ENCODE measurements at regions not wholly inside any gene's neighbourhood (a gene's known extent, or its start where the extent isn't known, plus 50 kb on each side); places are given as distances from the start of the nearest gene placed in this dataset.

DNA sequence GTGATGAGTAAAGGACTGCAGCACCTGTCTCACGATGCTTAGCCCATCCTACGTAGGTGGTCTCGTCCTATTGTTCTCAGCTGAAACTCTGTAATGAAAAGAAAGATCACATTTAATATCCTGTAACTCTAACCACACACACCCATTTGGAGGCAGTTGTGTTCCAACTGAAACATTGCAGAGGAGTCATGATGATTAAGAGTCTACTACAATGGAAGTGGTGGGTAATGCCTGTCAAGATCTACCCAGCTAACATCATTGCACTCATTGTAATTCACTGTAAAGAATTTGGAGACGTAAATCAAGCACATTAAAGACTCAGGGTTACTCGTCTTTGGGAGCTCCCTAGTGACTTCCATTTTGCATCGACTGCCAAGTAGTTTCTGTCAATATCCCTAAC is 106.0 kb upstream of the PTPN3 start:
- DNase-seq (ENCODE audit: low spot score), result no peak
- Mint-ChIP-seq H3K9me3 (peaks cover 5% of the 10 kb centered on the region), H3K27ac (no peak overlapping the region), H3K4me1 (ENCODE audit: low read depth in 2 of 2) (no peaks in the 10 kb centered on the region), H3K27me3 (no peaks in the 10 kb centered on the region), H3K4me3 (no peak overlapping the region), H3K36me3 (no peaks in the 10 kb centered on the region)
- ATAC-seq, result no peak

DNA sequence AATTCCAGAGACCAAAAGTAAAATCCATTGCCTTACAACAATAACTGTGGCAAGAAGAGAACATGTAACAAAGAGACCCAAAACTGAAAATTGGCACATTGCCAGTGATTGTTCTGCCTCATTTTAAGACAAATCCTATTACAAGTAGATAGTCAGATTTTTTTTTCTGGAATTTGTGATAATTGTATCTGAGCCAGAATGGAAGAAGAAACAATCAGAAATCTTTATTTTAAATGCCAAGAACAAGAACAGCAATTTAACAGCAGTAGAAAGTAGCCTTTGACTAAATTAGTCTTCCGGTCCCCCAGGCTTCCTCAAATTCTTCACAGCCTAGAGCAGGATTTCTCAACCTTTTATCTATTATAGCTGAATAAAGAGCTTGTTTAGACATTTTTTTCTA is 106.7 kb upstream of the PTPN3 start:
- H3K27me3 Mint-ChIP-seq, result no peaks in the 10 kb centered on the region
- H3K36me3 Mint-ChIP-seq, result no peaks in the 10 kb centered on the region
- H3K4me1 Mint-ChIP-seq (ENCODE audit: low read depth in 2 of 2), result no peaks in the 10 kb centered on the region
- no peak overlapping the region for H3K27ac Mint-ChIP-seq
- no peak for DNase-seq (ENCODE audit: low spot score)
- H3K9me3 Mint-ChIP-seq, result peaks cover 5% of the 10 kb centered on the region
- no peak for ATAC-seq
- no peak overlapping the region for H3K4me3 Mint-ChIP-seq

DNA sequence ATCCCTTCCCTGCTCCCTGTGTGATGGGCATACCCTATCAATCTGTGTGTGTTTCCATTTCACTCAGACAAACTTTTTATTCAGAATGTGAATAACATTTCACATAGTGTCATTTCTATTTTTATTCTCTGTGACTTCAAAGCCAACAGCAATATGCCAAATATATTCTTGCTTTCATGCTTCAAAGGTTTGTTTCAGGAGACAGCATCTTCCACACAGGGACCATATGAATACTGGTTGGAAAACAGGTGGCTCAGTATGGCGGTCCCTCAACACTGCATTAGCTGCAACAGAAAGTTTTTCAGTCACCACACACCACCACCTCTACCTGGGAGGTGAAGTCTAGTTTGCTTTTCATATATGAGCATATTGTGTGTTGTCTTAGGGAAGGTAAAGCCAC is 111.0 kb upstream of the PTPN3 start:
- DNase-seq (ENCODE audit: low spot score) (no peak), ATAC-seq (no peak)
- Mint-ChIP-seq H3K4me3 (no peak overlapping the region), H3K27me3 (no peaks in the 10 kb centered on the region), H3K27ac (no peak overlapping the region), H3K36me3 (no peaks in the 10 kb centered on the region), H3K4me1 (ENCODE audit: low read depth in 2 of 2) (no peaks in the 10 kb centered on the region), H3K9me3 (peaks cover 9% of the 10 kb centered on the region)

DNA sequence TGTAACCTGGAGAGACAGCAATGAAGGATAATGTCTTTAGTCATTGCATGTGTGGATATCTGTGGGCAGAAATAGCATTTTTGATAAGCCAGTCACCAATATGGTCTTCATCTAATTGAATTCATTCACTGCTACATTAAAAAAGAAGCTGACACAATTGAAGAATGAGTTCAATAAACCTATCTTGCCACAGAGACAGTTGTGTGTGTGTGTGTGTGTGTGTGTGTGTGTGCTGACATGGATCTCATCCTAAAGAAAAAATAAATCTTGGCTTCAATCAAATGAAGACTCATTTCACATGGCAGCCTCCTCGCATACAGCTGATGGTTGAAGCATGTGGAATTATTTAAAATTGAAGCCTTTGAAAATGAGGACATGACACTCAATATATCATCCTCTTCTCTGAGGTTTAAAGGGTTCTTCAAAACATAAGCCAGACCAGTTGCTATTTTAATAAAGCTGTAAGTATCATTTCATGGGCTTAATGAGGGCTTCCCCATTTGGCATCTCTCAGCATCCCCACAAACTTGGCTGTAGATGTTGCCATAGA is 118.5 kb upstream of the PTPN3 start:
- no peak overlapping the region for H3K27ac Mint-ChIP-seq
- H3K27me3 Mint-ChIP-seq, result peaks cover 0 to 3% of the 10 kb centered on the region in 2 donors
- no peaks in the 10 kb centered on the region for H3K4me1 Mint-ChIP-seq (ENCODE audit: low read depth in 2 of 2)
- DNase-seq (ENCODE audit: low spot score), result no peak
- ATAC-seq, result no peak
- H3K9me3 Mint-ChIP-seq, result peaks cover 8% of the 10 kb centered on the region
- no peaks in the 10 kb centered on the region for H3K36me3 Mint-ChIP-seq
- H3K4me3 Mint-ChIP-seq, result no peak overlapping the region

DNA sequence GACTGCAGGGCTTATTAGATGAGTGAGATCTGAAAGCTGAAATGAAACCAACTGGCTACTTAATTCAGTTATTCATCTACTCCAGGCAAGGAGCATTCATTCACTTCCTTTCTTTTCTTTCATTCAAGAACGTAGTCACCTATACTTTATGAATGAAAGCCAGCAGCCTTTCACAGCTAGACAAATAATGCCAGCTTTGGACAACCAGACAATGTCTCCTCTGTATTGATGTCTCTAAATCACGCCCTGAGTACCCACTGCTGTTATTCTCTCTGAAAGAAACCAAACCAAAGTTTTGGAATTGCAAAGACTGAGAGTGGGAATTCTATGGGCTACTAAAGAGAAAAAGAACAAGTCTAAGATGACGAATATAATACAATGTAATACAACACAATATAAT is 121.2 kb upstream of the PTPN3 start:
- Mint-ChIP-seq H3K27ac (no peak overlapping the region), H3K9me3 (peaks cover 6% of the 10 kb centered on the region), H3K27me3 (peaks cover 3 to 6% of the 10 kb centered on the region in 2 donors), H3K4me3 (no peak overlapping the region), H3K36me3 (no peaks in the 10 kb centered on the region), H3K4me1 (ENCODE audit: low read depth in 2 of 2) (no peaks in the 10 kb centered on the region)
- DNase-seq (ENCODE audit: low spot score) (no peak), ATAC-seq (no peak)

DNA sequence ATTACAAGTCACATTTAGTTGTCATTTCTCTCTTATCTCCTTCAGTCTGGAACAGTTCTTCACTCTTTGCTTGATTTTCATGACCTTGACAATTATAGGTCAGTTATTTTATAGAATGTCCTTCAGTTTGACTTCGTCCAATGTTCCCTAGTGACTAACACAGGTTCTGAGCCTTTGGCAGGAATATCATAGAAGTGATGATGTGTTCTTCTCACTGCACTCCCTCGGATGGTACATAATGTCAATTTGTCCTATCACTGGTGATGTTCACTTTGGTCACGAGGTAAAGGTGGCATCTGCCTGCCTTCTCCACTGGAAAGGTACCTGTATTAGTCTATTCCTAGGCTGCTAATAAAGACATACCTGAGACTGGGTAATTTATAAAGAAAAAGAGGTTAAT is 126.0 kb upstream of the PTPN3 start:
- H3K9me3 Mint-ChIP-seq, result no peaks in the 10 kb centered on the region
- H3K36me3 Mint-ChIP-seq, result no peaks in the 10 kb centered on the region
- ATAC-seq, result no peak
- peaks cover 0 to 14% of the 10 kb centered on the region in 2 donors for H3K27me3 Mint-ChIP-seq
- no peak overlapping the region for H3K27ac Mint-ChIP-seq
- H3K4me1 Mint-ChIP-seq (ENCODE audit: low read depth in 2 of 2), result no peaks in the 10 kb centered on the region
- H3K4me3 Mint-ChIP-seq, result no peak overlapping the region
- no peak for DNase-seq (ENCODE audit: low spot score)

DNA sequence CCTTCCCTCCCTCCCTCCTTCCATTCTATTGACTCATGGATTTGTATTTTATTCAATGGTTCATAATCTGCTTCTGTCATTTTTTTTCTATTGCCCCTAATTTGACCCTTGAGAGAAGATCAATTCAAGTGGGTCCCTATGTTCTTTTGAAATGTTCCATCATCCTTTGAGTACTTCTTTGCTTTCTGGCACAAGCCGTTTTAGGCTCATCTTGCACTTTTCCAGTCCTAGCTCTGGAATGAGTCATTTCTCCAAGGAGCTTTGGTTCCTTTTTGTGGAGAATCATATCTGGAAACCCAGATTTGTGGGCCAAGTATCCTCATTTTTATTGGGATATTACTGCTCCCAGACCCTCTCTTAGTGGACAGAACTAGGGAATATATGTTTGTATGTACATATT is 126.8 kb upstream of the PTPN3 start:
- Mint-ChIP-seq H3K9me3 (peaks cover 2% of the 10 kb centered on the region), H3K36me3 (no peaks in the 10 kb centered on the region), H3K4me1 (ENCODE audit: low read depth in 2 of 2) (no peaks in the 10 kb centered on the region), H3K4me3 (no peak overlapping the region), H3K27me3 (peaks cover 0 to 17% of the 10 kb centered on the region in 2 donors), H3K27ac (no peak overlapping the region)
- ATAC-seq, result no peak
- DNase-seq (ENCODE audit: low spot score), result no peak

DNA sequence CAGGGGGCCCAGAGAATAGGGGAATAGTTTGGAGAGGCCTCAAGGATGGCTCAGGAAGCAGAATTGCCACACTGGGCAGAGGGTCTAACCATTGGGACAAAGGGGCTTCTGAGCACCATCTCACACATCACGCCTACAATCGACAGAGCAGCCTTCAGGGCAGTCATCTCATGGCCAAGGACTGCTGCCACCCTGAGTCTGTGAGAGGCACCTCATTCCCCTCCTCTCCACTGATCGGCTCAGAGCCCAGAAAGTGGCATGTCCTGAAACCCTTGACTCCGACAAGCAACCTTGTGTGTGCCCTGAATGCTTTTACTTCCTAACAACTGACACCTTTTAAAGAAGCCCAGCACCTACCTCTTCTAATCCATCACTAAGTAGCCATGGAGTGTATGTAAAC is 128.9 kb upstream of the PTPN3 start:
- peaks cover 0 to 23% of the 10 kb centered on the region in 2 donors for H3K27me3 Mint-ChIP-seq
- H3K4me1 Mint-ChIP-seq (ENCODE audit: low read depth in 2 of 2), result no peaks in the 10 kb centered on the region

DNA sequence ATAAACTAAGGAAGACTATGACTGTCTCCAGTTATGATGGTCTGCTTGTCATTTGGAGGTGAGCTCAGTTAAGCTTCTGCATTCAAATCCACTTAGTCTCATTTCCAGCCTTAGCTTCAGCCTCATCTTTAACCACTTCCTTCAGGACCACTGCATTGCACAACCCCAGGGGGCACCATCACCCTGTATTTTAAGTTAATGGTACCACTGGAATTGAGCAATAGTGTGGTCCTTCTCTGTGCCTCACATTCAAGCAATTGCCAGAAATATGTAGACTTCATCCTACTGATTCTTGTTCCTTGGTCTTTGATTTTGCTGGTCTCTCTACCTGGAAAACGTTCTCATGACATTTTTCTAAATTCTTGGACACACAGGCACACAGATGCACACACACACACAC is 131.5 kb upstream of the PTPN3 start:
- peaks cover 3% of the 10 kb centered on the region for H3K9me3 Mint-ChIP-seq
- DNase-seq (ENCODE audit: low spot score) (no peak), ATAC-seq (no peak)
- no peak overlapping the region for H3K27ac Mint-ChIP-seq
- H3K36me3 Mint-ChIP-seq, result no peaks in the 10 kb centered on the region
- peaks cover 0 to 18% of the 10 kb centered on the region in 2 donors for H3K27me3 Mint-ChIP-seq
- no peaks in the 10 kb centered on the region for H3K4me1 Mint-ChIP-seq (ENCODE audit: low read depth in 2 of 2)
- H3K4me3 Mint-ChIP-seq, result no peak overlapping the region

More for the DNA sequence above, 128.9 kb upstream of the PTPN3 start:
- no peaks in the 10 kb centered on the region for H3K36me3 Mint-ChIP-seq
- H3K27ac Mint-ChIP-seq, result no peak overlapping the region
- peaks cover 3% of the 10 kb centered on the region for H3K9me3 Mint-ChIP-seq
- no peak overlapping the region for H3K4me3 Mint-ChIP-seq
- ATAC-seq, result no peak
- DNase-seq (ENCODE audit: low spot score), result no peak

DNA sequence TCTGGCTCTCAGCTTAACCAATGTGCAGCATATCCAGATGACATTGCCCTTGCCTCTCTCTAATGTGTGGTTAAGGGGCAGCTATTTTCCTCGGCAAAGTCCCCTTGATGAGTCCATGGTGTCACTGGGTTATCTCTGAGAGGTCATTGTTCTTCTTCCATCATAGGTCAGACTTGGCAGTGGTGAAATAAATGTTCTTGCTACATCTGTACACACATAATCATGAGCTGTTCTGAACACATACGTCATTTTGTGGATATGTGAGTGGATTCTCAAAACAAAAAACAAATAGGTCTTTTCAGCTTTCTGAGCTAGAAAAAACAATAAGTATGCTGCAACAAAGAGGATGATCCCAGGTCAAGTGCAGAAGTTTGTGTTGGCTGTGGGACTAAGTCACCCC is 134.7 kb upstream of the PTPN3 start:
- ATAC-seq, result no peak
- no peak for DNase-seq (ENCODE audit: low spot score)
- Mint-ChIP-seq H3K4me1 (ENCODE audit: low read depth in 2 of 2) (no peaks in the 10 kb centered on the region), H3K4me3 (no peak overlapping the region), H3K27me3 (peaks cover 7 to 20% of the 10 kb centered on the region in 2 donors), H3K9me3 (peaks cover 3% of the 10 kb centered on the region), H3K36me3 (no peaks in the 10 kb centered on the region), H3K27ac (no peak overlapping the region)

DNA sequence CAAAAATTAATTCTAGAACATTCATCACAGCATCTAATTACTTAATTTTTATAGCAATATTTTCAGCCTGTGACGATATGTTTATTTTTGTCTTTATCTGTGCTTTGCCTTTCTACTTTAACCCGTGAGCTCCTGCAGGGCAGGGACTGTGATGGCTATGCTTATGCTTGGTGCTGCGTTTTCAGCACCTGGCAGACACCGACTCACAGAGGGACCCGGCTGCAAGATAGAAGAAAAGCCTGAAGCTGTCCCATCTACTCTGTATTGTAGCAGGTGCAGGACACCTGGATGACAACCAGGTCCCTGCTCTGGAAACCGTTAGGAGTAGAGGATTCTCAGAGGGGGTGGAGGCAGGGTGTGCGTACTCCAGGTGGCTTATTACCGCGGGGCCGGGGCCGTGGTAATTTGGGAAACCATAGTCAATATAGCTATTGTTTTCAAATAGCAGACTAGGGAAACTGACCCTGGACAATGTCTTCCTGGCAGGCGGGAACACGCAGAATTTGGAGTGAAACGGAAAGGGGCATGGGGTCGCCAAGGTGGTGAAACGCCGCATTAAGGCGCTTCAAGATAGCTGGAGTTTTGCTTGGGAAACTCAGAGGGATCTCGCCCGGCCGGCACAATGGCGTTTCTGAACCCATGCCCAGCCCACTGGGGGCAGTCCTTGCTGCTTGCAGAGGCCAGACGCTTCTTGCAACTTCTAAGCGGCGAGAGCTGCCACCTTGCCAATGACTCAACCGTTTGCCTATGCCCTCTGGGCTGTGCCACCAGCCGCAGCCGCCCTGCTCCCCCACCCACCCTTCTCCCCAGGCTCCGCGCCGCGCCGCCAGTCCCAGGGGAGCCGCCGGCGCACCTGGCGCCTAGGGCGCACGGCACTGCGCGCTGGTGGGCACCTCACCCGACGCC is 140.1 kb upstream of the PALM2AKAP2 start:
- peaks cover 37 to 50% of the 10 kb centered on the region in 2 donors for H3K27me3 Mint-ChIP-seq
- no peak for ATAC-seq

DNA sequence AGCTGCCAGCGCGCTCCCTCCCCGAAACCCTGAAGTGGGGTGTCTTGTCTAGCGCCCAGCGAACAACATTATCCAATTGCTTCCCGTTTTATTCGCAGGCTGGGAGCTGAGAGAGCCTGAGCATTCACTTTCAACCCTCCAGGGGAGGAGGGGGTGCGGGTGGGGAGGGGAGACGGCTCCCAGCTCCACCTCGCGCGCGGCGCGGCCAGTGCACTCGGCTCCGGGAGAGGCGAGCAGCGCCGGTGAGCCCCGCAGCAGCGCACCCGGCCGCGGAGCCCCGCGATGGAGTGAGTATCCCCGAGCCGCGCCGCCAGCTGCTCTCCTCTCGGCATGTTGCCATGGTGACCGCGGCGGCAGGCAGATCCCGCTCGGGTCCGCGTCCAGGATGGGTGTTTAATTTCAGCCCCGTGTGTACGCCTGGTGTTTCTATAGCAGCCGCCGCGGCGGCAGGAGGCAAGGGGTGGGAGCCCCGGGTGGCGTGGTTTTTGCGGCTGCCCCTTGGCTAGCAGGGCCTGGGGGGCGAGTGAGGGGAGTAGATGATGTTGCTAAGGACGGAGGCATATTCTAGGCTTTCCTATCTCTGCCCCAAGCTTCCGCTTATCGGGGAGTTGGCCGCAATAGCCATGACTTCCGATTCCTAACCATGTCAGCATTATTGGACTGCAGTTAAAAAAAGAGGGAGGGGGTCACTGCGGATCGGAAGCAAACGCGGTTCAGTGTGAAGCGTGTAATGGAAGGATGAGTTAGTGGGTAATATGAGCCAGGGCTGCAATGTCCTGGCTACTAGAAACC is 139.2 kb upstream of the PALM2AKAP2 start:
- Mint-ChIP-seq H3K27ac (no peak overlapping the region), H3K4me3 (no peak overlapping the region), H3K4me1 (ENCODE audit: low read depth in 2 of 2) (no peaks in the 10 kb centered on the region), H3K27me3 (peaks cover 38 to 53% of the 10 kb centered on the region in 2 donors), H3K36me3 (no peaks in the 10 kb centered on the region), H3K9me3 (peaks cover 9% of the 10 kb centered on the region)
- ATAC-seq (peak in 1 of 2 donors; percentile 28), DNase-seq (ENCODE audit: low spot score) (no peak)

More for the DNA sequence above, 140.1 kb upstream of the PALM2AKAP2 start:
- no peak for DNase-seq (ENCODE audit: low spot score)
- no peaks in the 10 kb centered on the region for H3K36me3 Mint-ChIP-seq
- no peaks in the 10 kb centered on the region for H3K4me1 Mint-ChIP-seq (ENCODE audit: low read depth in 2 of 2)
- H3K27ac Mint-ChIP-seq, result no peak overlapping the region
- H3K9me3 Mint-ChIP-seq, result peaks cover 7% of the 10 kb centered on the region
- H3K4me3 Mint-ChIP-seq, result no peak overlapping the region

DNA sequence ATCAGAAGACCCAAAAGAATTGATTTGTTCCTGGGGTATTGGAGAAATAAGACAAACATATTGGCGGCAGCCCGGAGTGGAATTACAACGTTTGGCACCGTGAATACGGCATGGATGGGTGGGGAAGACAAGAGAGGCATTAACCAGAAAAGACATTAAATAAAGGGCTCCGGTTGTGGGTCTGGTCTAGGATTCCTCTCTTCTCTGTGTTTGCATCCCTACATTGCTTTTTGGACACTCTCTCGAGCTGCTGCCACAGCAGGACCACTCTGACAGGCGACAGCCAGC is 138.7 kb upstream of the PALM2AKAP2 start:
- H3K9me3 Mint-ChIP-seq, result peaks cover 9% of the 10 kb centered on the region
- DNase-seq (ENCODE audit: low spot score) (no peak), ATAC-seq (no peak)
- H3K27me3 Mint-ChIP-seq, result peaks cover 38 to 53% of the 10 kb centered on the region in 2 donors
- H3K4me1 Mint-ChIP-seq (ENCODE audit: low read depth in 2 of 2), result no peaks in the 10 kb centered on the region
- no peak overlapping the region for H3K4me3 Mint-ChIP-seq
- no peak overlapping the region for H3K27ac Mint-ChIP-seq
- H3K36me3 Mint-ChIP-seq, result no peaks in the 10 kb centered on the region

DNA sequence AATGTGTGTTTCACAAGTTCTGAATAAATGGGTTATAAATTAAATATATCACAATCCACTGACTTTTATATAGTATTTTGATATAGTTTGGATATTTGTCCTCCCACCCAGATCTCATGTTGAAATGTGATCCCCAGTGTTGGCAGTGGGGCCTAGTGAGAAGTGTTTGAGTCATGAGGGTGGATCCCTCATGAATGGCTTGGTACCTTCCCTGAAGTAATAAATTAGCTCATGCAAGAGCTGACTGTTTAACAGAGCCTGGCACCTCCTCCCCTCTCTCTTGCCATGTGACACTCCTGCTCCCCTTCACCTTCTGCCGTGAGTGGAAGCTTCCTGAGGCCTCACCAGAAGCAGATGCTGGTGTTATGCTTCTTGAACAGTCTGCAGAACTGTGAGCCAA is 127.9 kb upstream of the PALM2AKAP2 start:
- Mint-ChIP-seq H3K27me3 (peaks cover 0 to 2% of the 10 kb centered on the region in 2 donors), H3K4me1 (ENCODE audit: low read depth in 2 of 2) (no peaks in the 10 kb centered on the region), H3K9me3 (peaks cover 4% of the 10 kb centered on the region), H3K4me3 (no peak overlapping the region), H3K27ac (no peak overlapping the region), H3K36me3 (no peaks in the 10 kb centered on the region)
- ATAC-seq (no peak), DNase-seq (ENCODE audit: low spot score) (no peak)
